ENCODE measurements at regions not wholly inside any gene's neighbourhood (a gene's known extent, or its start where the extent isn't known, plus 50 kb on each side); places are given as distances from the start of the nearest gene placed in this dataset.

DNA sequence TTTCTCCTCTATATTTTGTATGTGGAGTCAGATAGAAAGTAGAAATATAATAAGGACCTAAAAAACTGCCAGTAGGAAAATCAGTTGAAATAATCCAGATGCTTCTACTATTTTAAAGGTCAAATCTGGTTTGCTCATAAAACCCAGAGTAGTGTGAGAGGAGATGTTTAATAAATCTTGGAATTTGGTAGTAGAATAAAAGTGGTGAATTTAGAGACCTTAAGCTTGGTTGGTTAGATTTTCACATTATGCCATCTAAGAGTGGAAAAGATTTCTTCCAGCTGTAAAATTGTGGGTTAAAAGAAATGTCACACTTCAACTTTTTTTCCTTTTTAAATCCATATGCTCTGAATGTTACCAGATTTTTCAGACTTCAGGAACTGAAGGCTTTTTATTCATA lies 266.4 kb upstream of the GOLIM4 start:
- ATAC-seq = no peak

DNA sequence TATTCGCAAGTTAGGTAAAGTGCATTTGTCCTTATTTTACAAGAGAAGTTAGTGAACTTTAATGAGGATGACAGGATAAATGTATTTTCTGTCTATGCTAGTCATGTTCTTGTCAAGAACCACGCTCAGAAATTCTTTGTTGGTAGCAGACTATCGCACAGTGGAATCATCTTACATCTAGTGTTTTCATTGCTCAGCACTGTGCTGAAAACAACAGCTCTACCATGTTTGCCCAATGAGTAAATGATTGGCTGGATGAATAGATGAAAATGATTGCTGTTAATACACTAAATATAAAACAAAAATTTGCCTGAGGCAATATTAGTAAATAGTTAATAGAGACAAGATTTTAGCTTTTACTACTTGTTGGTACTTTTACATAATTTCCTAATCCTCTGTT lies 265.3 kb upstream of the GOLIM4 start:
- no peak for ATAC-seq

DNA sequence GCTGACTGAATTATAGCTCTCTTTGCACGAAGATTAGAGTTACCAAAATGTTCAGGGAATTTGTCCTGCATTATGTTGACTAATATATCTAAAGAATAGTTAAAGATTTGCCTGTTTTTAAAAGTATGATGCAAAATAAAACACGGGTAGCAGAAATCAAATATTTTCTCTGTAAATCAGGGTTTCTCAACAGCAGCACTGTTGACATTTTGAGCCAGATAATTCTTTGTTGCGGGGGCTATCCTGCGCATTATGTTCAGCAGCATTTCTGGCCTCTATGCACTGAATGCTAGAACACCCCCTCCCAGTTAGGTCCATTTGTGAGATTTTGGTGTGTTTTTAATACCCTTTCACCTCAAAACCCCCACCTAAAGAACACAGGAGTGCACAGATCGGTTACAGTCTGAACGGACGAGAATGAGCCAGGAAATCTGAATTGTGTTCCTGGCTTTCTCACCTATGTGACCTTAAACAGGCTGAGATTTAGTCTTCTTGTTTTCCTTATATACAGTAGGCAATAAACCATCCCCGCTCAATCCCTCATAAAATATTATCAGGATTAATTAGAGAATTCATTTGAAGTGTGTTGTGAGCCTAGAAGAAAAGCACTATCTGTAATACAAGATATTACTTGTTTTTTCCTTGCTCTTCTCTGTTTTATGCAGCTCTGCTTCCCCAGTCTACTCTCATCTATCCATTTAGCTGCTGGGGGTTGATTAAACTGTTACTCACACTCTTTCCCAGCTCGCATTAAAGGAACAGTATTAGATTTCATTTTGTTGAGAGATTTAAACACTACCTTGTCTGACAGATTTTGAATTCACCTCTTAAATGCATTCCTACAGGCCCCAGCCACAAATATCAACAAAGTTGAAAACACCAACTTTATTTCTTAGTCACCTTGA lies 247.5 kb upstream of the GOLIM4 start:
- no peak for ATAC-seq

DNA sequence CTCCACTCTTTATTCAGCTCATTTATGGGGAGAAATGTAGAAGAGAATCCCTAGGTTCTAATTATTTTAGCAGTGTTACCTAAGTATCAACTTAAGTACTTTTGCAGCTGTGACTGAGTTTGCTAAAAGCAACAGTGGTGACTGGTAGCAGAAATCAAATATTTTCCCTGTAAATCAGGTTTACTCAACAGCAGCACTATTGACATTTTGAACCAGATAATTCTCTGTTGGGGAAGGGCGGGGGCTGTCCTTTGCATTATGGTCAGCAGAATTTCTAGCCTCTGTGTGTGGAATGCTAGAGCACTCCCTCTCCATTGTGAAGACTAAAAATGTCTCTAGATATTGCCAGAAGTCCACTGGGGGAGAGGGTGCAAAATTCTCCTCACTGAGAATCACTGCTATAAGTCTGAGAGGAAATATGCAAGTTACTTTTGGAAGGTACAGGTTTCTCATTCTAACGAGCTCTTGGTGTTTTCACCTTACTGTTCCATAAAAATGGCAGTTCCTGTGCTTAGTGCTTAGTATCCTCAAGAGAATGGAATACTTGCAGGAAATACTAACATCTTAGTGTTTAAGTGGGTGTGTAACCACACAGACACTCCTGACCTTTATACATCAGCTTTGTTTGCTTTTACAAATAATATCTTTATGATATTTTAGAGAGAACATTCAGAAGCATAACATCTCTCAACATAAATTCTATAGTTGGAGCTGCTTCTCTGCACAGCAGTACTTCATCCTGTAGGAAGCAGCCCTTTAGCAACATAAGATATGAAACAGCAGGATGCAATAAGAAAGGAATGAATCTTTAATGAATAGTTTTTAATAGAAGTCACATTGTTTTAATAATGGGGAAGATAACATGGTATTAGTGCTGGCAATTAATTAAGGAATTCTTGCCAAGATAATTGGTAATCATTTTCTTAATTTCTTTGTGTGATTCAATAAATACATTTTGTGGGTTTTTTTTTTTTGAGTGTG lies 246.5 kb upstream of the GOLIM4 start:
- no peak for ATAC-seq

DNA sequence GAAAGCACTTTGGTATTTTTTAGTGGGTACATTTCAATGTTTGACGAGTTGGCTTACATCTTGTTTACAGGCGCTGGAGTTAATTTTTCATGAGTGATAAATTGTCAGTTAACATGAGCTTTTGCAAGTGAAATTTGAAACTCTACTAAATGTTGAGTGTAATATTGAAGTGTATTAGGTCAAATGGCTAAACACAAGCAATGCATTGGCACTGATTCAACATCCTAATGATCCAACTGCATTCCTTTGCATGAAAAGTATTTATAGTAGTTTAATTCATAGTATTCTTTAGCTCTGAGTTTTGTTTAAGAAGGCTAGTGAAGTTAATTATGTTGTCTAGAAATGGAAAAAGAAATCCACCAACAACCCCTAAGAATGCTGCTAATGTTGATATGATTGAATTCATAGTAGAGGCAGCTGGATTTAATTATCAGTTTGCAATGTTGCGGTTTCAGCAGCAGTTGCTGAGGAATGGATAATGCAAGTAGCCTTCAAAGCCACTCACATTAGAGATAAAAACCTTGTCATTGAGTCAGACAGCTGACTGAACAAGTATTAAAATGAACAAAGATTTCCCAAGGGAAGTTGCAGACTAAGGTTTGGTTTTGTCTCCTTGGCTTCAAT lies 245.6 kb upstream of the GOLIM4 start:
- no peak for ATAC-seq

DNA sequence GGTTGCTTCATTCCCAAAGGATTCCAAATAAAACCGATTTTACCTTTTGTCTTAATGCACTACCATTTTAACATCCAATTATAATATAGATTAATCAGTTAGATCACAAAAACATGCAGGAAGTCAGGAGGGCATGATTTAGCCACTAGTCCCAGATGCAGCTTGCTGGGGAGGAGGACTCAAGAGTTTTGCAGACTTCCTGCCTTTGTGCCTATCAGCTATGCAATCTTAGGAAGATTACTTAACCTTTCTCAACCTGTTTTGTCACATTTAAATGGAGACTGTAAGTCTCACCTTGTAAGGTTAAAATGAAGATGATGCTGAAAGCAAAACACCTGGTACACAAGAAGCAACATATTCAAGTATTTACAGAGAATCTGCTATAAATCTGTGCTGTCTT lies 242.4 kb upstream of the GOLIM4 start:
- ATAC-seq = no peak

DNA sequence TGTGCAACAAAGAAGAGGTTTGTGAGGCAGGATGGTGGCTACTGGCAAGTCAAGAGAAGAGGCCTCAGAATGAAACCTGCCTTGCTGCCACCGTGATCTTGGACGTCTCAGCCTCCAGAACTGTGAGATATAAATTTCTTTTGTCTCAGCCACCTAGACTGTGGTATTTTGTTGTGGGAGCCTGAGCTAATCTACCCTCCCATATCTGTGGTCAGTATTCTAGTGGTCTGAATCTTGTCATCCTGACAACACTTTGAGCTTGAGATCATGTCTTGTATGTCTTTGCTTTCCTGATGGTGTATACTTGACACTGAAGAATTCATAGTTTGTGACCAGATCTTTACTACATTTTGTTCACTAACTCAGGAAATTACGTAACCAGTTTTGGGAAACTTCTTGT lies 240.6 kb upstream of the GOLIM4 start:
- ATAC-seq = no peak

DNA sequence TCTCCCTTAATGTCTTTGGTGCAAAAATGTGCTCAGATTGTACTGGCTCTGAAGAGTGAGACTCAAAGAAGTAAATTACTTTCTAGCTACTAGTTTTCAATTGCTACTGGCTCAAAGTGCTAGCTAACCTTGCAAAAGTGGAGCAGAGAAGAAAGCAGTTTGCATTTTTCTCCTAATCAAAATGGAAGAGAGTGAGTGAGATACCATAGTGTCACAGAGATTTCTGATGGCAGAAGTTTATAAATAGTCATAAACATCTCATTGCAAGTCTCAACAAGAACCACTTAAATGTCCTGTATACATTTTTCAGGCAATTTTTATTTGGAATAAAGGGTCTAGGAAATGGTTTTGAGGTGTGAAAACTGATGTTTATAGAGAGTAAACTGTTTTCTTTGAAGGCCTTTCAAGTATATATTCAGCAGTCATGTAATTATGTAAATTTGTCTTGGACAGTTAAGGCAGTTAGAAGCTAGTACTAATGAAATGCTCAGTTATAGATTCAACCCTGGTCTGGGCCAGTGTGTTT lies 237.7 kb upstream of the GOLIM4 start:
- no peak for ATAC-seq

DNA sequence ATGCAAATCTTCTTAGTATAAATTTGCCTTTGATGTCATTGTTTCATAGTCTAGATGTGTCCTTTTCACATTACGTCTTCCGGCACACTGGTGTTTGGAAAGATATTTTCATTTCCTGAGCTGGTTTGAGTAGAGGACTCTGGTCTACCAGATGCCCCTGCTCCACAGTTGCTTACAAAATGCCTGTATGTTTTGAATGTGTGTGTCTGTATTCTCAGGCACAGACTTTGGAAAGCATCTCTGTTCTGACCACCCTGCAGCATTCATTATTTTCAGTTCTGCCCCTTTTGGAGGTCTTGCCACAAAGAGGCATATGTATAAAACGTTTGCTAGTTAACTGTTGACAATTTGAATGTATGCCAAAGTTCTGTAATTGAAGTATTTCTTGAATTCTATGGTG lies 236.0 kb upstream of the GOLIM4 start:
- no peak for ATAC-seq

DNA sequence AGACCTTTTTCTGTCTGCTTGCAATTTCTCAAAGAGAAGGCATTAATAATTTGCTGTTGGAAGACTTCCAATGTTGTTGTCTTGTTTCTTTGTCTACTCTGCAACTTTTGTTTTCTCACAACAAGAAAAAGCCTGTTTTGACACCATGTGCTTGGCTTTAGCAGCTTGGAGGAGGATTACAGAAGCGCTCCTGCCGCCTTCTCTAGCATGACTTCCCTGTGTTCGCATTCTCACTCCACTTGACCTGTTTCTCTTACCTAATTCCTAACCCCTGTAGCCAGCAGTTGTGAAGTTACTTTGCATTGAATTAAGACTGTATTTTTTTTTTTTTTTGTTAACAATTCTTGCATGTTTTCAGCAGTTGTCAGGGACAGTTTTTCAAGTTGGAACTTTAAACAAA lies 235.3 kb upstream of the GOLIM4 start:
- no peak for ATAC-seq

DNA sequence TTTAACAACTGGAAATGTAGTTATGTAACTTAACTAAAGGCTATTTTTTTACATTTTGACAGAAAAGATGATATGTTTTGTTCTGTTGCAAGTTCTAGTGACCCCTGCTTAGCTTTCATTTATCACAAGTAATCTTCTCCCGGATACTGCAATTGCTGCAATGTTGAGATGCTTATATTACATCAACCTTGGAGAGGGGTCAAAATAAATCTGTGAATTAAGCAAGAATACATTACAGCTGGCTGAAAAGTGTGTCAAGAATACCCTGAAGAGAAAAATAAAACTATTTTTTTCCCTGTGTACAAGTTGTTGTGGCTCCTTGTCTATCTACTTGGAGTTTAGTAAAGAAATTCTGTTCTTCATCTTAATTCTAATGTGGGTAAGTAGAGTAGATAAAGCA lies 232.1 kb upstream of the GOLIM4 start:
- no peak for ATAC-seq

DNA sequence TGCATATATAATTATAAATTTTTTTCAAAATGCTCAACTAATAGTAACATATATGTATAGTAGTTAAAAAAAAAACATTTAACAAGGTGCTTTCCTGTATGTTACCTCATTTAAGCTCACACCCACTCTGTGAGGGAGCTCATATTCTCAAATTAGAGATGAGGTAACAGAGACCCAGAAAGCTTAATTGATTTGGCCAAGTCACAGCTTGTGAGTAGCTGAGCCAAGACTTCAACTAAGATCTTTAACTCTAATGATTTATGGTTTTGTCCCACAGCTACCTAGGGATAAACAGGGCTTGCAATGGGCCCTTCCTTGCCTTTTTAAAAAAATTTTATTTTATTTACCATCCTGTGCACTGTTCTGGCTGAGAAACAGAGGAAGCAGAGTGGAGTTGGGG lies 230.0 kb upstream of the GOLIM4 start:
- no peak for ATAC-seq

DNA sequence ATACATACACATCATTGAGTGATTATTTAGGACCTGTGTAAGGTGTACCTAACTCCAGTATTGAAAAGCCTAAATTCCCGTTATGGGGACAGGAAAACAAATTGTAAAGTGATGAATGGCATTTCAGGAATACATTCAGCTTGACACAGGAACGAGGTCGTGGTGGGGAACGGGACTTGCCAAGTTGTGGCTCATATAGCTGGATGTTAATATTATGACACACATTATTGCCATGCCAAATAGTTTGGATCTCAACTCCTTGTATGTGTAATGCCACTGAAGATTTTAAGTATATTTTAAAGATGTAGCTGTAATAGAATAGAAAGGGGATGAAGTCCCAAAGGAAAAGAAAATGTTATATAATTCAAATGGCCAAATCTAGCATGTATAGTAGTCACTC lies 227.2 kb upstream of the GOLIM4 start:
- no peak for ATAC-seq

DNA sequence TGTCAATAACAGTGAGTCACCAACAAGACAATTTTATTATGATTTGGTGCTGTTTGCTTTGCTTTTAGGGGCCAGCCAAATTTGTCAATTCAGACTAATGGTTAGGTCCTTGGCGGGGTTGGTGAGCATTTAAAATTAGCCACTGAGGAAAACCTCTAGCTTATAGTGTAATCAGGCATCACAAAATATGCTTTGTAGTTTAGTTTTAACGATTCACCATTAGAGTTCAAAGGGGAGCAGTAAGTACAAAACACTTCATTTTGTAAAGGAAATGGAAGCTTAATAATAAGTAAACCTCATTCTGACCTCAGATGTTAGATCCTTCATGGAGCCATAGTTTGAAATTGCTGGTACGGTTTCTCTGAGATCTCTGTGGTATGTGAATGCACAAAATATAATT lies 218.4 kb upstream of the GOLIM4 start:
- no peak for ATAC-seq

DNA sequence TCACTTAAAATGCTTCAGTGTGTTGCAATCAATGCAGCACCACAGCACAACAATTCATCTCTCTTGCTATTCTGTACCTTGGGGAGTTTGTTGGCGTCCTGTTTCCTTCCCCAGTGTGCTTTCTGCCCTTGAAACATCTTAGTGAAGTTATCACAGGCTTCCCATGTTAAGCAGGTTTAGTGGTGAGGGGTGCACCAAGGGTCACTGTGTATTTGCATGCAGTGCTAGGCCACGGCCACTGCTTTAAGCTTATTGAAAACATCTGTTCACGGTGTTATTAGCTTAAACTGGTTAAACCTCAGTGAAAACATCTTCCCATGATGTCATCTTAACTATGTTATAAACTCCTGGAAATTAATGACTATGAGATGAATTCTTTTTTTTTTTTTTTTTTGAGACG lies 217.3 kb upstream of the GOLIM4 start:
- ATAC-seq = no peak

DNA sequence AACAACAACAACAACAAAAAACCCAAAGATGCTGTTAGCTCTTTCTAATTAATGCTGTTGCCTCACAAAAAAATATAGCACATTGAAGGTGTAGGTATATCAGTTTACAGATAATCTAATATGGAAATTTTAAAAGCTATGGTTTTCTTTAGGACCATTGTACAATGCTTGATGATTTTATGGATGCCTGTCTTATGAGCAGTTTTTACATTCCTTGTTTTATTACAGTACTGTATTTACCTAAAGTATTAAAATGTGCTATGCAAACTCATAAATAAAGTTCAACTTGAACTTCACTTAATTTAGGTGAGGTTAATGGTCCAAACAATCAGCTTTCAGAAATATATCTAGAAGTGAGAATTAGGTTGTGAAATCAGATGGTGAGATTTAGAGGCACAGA lies 212.2 kb upstream of the GOLIM4 start:
- no peak for ATAC-seq

DNA sequence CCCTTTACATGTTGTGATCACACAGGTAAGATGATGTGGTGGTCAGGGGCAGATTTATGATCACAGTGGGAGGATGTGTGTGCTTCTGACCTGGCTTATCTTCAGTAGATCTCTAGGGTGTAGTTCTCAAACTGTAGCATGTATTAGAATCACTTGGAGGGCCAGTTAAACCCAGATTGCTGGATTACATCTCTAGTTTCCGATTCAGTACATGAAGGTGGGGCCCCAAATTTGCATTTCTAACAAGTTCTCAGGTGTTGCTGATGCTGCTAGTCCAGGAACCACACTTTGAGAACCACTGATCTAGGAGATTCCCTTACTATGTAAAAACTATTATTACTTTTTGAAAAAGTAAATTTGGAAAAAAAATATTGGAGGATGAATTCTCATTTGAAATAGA lies 199.3 kb upstream of the GOLIM4 start:
- no peak for ATAC-seq

DNA sequence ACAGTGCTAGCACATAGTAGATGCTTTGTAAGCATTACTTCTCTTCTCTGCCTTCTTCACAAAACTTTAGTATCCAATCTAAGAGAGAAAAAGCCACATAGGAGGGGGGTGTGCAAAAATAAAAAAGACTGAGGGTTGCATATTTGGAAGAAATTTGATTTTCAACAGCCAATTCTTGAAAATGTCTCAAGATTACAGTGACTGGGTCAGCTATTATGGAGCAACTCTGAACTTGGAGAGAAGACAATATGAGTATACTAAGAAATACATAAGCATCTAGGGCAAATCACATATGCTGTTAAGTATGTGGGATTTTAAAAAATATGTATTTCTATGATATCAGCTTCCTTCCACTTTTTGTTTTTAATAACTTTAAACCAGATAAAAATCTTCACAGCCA lies 196.6 kb upstream of the GOLIM4 start:
- no peak for ATAC-seq

DNA sequence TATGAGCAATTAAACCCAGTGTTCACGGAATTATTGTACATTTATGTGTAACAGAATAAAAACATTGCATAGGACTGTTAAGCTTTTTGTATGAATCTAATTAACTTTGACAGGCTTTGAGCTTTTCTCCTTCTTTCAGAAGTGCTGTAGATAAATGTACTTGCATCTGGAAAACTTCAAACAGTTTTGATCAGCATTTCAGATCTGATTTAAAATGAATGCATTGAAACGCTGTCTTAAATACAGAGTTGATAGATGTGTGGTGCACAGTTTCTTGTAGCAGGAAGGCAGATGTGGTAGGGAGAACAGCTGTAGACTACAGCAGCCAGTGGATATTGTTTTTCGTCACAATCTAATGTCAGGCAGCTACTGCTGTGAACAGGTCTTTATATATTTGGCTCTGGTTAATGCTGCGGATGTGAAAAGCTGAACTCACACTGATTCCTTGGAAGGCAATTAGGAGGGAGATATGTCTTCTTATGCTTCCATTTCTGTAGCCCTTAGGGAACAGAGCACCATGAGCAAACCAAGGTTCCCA lies 193.8 kb upstream of the GOLIM4 start:
- no peak for ATAC-seq

DNA sequence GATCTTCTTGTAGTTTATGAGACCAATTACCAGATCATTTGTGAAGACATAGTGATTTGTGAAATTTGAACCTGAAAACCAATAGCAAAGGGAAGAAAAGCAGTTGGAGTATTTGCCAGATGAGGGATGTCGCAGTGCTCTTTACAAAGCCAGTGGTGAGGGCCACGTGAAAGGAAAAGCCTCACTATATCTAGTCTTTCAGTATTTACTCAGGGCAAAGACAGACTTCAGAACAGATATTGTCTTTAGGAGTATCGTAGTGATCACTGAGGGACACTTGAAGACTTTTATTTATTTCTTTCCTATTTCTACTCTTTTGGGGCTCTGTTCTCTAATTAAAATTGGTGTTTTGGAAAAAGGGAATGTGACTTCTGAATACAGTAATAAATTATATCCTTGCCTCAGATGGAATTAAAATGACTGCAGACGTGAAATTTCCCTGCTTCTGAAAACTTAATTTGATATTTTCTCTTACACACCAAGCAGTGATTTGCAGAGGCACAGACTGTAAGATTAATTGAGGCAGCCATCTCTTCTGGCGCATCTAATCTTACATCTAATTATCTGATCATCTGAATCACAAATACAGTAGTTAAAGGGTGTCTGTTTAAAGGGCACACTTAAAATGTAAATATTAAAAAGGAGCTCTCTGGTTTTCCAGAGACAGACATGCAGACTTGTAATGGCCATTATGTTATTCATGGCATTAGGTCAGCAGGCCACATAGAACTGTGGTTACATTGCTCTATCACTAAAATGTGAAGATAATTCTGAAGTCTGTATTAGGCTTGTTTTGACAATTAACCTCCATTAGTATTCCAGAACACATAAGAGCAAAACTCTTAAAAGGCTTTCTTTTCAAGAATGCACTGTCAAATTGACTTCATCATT lies 193.0 kb upstream of the GOLIM4 start:
- no peak for ATAC-seq

DNA sequence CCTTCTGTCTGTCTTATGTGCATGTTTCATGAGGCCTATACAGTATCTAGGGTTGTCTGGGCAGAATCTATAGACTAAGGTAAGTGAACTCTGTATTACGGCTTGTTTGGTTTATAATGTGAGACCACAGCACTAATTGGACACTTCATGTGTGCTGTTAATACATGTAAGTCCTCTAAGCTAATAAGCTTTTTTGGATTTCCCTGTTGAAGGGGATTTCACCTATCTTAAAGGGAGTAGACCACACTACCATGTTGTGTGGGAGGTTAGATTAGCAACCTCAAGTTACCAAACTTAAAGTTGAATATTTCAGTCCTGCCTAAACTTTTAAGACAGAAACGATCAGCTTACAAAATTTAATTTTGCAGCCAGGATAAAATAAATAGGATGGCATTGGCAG lies 189.8 kb upstream of the GOLIM4 start:
- ATAC-seq = no peak

DNA sequence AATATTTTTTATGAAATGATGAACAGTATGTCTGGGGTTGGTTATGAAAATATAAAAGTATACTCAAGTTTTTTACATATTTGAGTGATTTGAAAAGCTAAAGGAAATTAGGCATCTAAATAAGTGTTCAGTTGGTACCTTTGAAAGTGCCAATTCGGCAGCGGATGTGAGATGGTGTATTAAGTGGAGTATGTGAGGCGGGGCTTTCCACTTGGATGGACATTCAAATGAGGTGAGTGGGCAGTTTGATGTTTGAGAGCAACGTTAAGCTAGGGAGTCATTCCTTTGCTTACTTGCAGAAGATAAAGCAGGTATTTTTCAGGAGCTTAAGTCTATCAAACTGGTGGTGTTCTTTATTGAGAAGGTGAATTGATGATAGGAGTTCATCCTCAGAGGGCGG lies 189.0 kb upstream of the GOLIM4 start:
- ATAC-seq = no peak

Measured in esophagus mucosa (tissue), 1 donor.